Transverse colon (tissue), 4 donors: ENCODE measurements at regions not wholly inside any gene's neighbourhood (a gene's known extent, or its start where the extent isn't known, plus 50 kb on each side); places are given as distances from the start of the nearest gene placed in this dataset.

Source experiments
- DNase-seq: peaks from one replicate; pipeline ENCODE4 v3.0.0-alpha.2; 2019
- H3K27ac ChIP-seq, 4 donors: fragments of 200-600 bp; sonication (generic); 2 replicates each; pipeline ENCODE4 v1.5.1; 2016 to 2018; ENCODE audit warnings: inconsistent platforms in 4 of 4
- H3K27me3 ChIP-seq: fragments of 200-600 bp; sonication (generic); 2 replicates; pipeline ENCODE4 v1.5.1; 2017; ENCODE audit warnings: inconsistent platforms
- H3K36me3 ChIP-seq, 4 donors: fragments of 200-600 bp; sonication (generic); 2 replicates each; pipeline ENCODE4 v1.5.1; 2017 to 2019; ENCODE audit warnings: inconsistent platforms in 4 of 4
- H3K4me1 ChIP-seq, 4 donors: fragments of 200-600 bp; sonication (generic); 2 replicates each; pipeline ENCODE4 v1.5.1; 2017 to 2020; ENCODE audit warnings: inconsistent platforms in 4 of 4
- H3K4me3 ChIP-seq, 4 donors: fragments of 200-600 bp; sonication (generic); 1 replicate in 1 of 4; 2 replicates in 3 of 4; pipeline versions ENCODE4 v1.5.1 to v1.6.1; 2017 to 2019; ENCODE audit warnings: inconsistent platforms in 4 of 4
- H3K9me3 ChIP-seq, 2 donors: fragments of 200-600 bp; sonication (generic); 2 replicates each; pipeline ENCODE4 v1.5.1; 2017 to 2019; ENCODE audit warnings: inconsistent platforms in 2 of 2
- CTCF ChIP-seq, 5 experiments: fragments of 200-600 bp in 3 of 5; fragments of 450-650 bp in 2 of 5; sonication (generic) in 3 of 5; IDR thresholded peaks; 1 replicate in 2 of 5; 2 replicates in 3 of 5; pipeline ENCODE4 v1.5.1; 2016 to 2017; ENCODE audit warnings: antibody characterized with exemption in 5 of 5, inconsistent platforms in 3 of 5, mild to moderate bottlenecking in 2 of 5, moderate library complexity in 1 of 5
- EP300 ChIP-seq: sonication (generic); formaldehyde crosslinking; IDR thresholded peaks from one replicate; pipeline ENCODE4 v1.6.1; 2017; ENCODE audit warnings: antibody characterized with exemption, low read depth
- POLR2A ChIP-seq: fragments of 450-650 bp; IDR thresholded peaks from one replicate; pipeline ENCODE4 v1.6.1; 2016; ENCODE audit warnings: antibody characterized with exemption, mild to moderate bottlenecking, moderate library complexity
- POLR2AphosphoS5 ChIP-seq, 3 donors: sonication (generic); formaldehyde crosslinking; IDR thresholded peaks; one replicate each; pipeline ENCODE4 v1.6.1; 2016; ENCODE audit warnings: antibody characterized with exemption in 3 of 3
- WGBS, 2 donors: methylation state at CpG; one replicate each; pipeline ENCODE4 v1.1.5; 2018; ENCODE audit warnings: low coverage in 1 of 2; 5-methylcytosine and 5-hydroxymethylcytosine counted together
- in situ Hi-C, 4 donors: fragments of 200-750 bp; cut with MboI; loops; one replicate each; pipeline versions ENCODE4 v1.15.0 to v1.15.1; 2017; ENCODE audit warnings: low sequenced_read_pairs in 3 of 4, low pct_ligation_motif_present in 1 of 4, low pct_unique_long_range_greater_than_20kb in 1 of 4
- intact Hi-C: fragments of 100-400 bp; cut with DNase I; formaldehyde crosslinking; loops from one replicate; pipeline ENCODE4 v1.15.1; 2023; ENCODE audit warnings: low total_unique reads

GRCh38 chr12:94705676-94706075 lies 55.3 kb upstream of the TMCC3 start:
- Histone ChIP-seq H3K4me3 (no peak overlapping the region), H3K4me1 (peaks cover 0 to 33% (median 3%) of the 10 kb centered on the region in 4 donors), H3K27ac (no peak overlapping the region), H3K36me3 (no peaks in the 10 kb centered on the region), H3K27me3 (no peaks in the 10 kb centered on the region), H3K9me3 (no peaks in the 10 kb centered on the region)
- in situ Hi-C loops: no loop called here
- no peak for DNase-seq
- 97% methylated on average over 4 of the region's 4 CpGs; no CpG with 5 or more reads in 1 of the 2 donors for WGBS, 2 donors
- intact Hi-C loops: no loop called here
- TF ChIP-seq POLR2A (no peak), EP300 (no peak), POLR2AphosphoS5 (IDR thresholded peaks at IDR 0.05) (no peak), CTCF (IDR thresholded peaks at IDR 0.05) (no peak)

- intact Hi-C loops: no loop called here
- Histone ChIP-seq H3K4me3 (no peak overlapping the region), H3K4me1 (peaks cover 0 to 33% (median 3%) of the 10 kb centered on the region in 4 donors), H3K27ac (peak overlapping the region in 2 of 4 donors; percentile 14 to 34), H3K36me3 (no peaks in the 10 kb centered on the region), H3K9me3 (no peaks in the 10 kb centered on the region), H3K27me3 (no peaks in the 10 kb centered on the region)
- no peak for DNase-seq
- TF ChIP-seq POLR2AphosphoS5 (IDR thresholded peaks at IDR 0.05) (peak in 1 of 3 donors; percentile 32), EP300 (no peak)
- 60 to 61% methylated on average over 9 of the region's 9 CpGs for WGBS, 2 donors
- in situ Hi-C loops: no loop called here
Measured at GRCh38 chr12:94704452-94705306, 54.3 kb upstream of the TMCC3 start.

- whole genome bisulfite sequencing, 2 donors: 93 to 94% methylated on average over 2 to 4 of the region's 4 CpGs
- no peaks in the 10 kb centered on the region for H3K36me3 ChIP-seq
- peaks cover 0 to 26% (median 3%) of the 10 kb centered on the region in 4 donors for H3K4me1 ChIP-seq
- no peak for DNase-seq
- H3K4me3 ChIP-seq: no peak overlapping the region
- intact Hi-C loops (no loop called here), in situ Hi-C loops (no loop called here)
- no peak overlapping the region for H3K27ac ChIP-seq
- H3K9me3 ChIP-seq: no peaks in the 10 kb centered on the region
- no peak for TF ChIP-seq POLR2A
- no peak for TF ChIP-seq CTCF (IDR thresholded peaks at IDR 0.05)
- no peak for TF ChIP-seq POLR2AphosphoS5 (IDR thresholded peaks at IDR 0.05)
- no peak for TF ChIP-seq EP300
- no peaks in the 10 kb centered on the region for H3K27me3 ChIP-seq
Measured at GRCh38 chr12:94702696-94703095, 52.3 kb upstream of the TMCC3 start.

- intact Hi-C loops (no loop called here), in situ Hi-C loops (no loop called here)
- Histone ChIP-seq H3K27me3 (no peaks in the 10 kb centered on the region), H3K4me3 (no peak overlapping the region), H3K9me3 (no peaks in the 10 kb centered on the region), H3K27ac (no peak overlapping the region), H3K4me1 (peaks cover 0 to 19% (median 3%) of the 10 kb centered on the region in 4 donors), H3K36me3 (no peaks in the 10 kb centered on the region)
- TF ChIP-seq EP300 (no peak), POLR2AphosphoS5 (IDR thresholded peaks at IDR 0.05) (no peak), POLR2A (no peak), CTCF (IDR thresholded peaks at IDR 0.05) (no peak)
- DNase-seq: no peak
- 87 to 89% methylated on average over 2 of the region's 2 CpGs for WGBS, 2 donors
Measured at GRCh38 chr12:94701711-94702110, 51.4 kb upstream of the TMCC3 start.
